Ovary (tissue), 7 donors: ENCODE measurements at regions not wholly inside any gene's neighbourhood (a gene's known extent, or its start where the extent isn't known, plus 50 kb on each side); places are given as distances from the start of the nearest gene placed in this dataset.

ENCODE experiments used
- DNase-seq, 5 donors: peaks; one replicate each; pipeline ENCODE4 v3.0.0-alpha.2; 2019 to 2020
- H3K27ac ChIP-seq, 2 donors: fragments of 200-600 bp; one replicate each; pipeline versions ENCODE4 v1.5.1 to v1.8.0; 2019 to 2022
- H3K27me3 ChIP-seq: fragments of 200-600 bp; one replicate; pipeline ENCODE4 v1.8.0; 2022
- H3K36me3 ChIP-seq: fragments of 200-600 bp; sonication (generic); one replicate; pipeline ENCODE4 v1.5.1; 2019
- H3K4me1 ChIP-seq: one replicate; pipeline ENCODE4 v1.8.1; 2013; ENCODE audit warnings: mild to moderate bottlenecking, moderate library complexity; ENCODE audit not compliant: insufficient read depth
- H3K4me3 ChIP-seq: fragments of 200-600 bp; sonication (generic); one replicate; pipeline ENCODE4 v1.5.1; 2017
- H3K9me3 ChIP-seq, 2 donors: fragments of 200-600 bp in 1 of 2; sonication (generic) in 1 of 2; one replicate each; pipeline versions ENCODE4 v1.5.1 to v1.8.1; 2013 to 2019; ENCODE audit warnings: mild to moderate bottlenecking in 1 of 2, moderate library complexity in 1 of 2
- CTCF ChIP-seq, 3 donors: fragments of 450-650 bp in 2 of 3; fragments of 200-600 bp in 1 of 3; IDR thresholded peaks; one replicate each; pipeline versions ENCODE4 v1.5.1 to v1.8.0; 2016 to 2022; ENCODE audit warnings: antibody characterized with exemption in 3 of 3, mild to moderate bottlenecking in 1 of 3
- EP300 ChIP-seq: sonication (generic); formaldehyde crosslinking; IDR thresholded peaks from one replicate; pipeline ENCODE4 v1.6.1; 2017; ENCODE audit warnings: antibody characterized with exemption
- POLR2A ChIP-seq: fragments of 450-650 bp; IDR thresholded peaks from one replicate; pipeline ENCODE4 v1.6.1; 2017; ENCODE audit warnings: antibody characterized with exemption, mild to moderate bottlenecking, moderate library complexity
- WGBS, 3 donors: extraction: QIAGEN DNeasy Blood & Tissue Kit in 1 of 3; methylation state at CpG; one replicate each; pipeline versions ENCODE4 v1.1.5 to v1.1.7; 2013 to 2017; 5-methylcytosine and 5-hydroxymethylcytosine counted together
- intact Hi-C, 4 donors: fragments of 100-400 bp; cut with DNase I; formaldehyde crosslinking; loops; one replicate each; pipeline versions ENCODE4 v1.11.0 to v1.15.1; 2022 to 2023
- donor health status: DM: no; HTN: no; CAD: no; lungs with moderate emphysema.
- donor health status: DM: no; HTN: no; CAD: no.
- donor health status: Bipolar disorder and iron deficiency.
- donor health status: DM: no; HTN: no; CAD: no.
- donor health status: DM: yes; HTN: yes; CAD: no.

- WGBS, 3 donors, result 90 to 97% (median 95%) methylated on average over 1 of the region's 1 CpG
- intact Hi-C loops, result no loop called here
- no peaks in the 10 kb centered on the region for H3K4me1 ChIP-seq
Measured at GRCh38 chr18:27668158-27668557, 483.1 kb upstream of the CHST9 start.

GRCh38 chr18:27667064-27667463, 482.0 kb upstream of the CHST9 start:
- Histone ChIP-seq H3K4me3 (no peak overlapping the region), H3K27ac (no peak overlapping the region), H3K27me3 (no peaks in the 10 kb centered on the region), H3K9me3 (no peaks in the 10 kb centered on the region), H3K36me3 (no peaks in the 10 kb centered on the region), H3K4me1 (no peaks in the 10 kb centered on the region)
- 37 to 47% (median 43%) methylated on average over 6 of the region's 6 CpGs for WGBS, 3 donors
- intact Hi-C loops, result no loop called here
- DNase-seq, result no peak
- TF ChIP-seq POLR2A (no peak), CTCF (IDR thresholded peaks at IDR 0.05) (no peak), EP300 (no peak)

More at GRCh38 chr18:27668158-27668557, 483.1 kb upstream of the CHST9 start:
- no peaks in the 10 kb centered on the region for H3K27me3 ChIP-seq
- H3K36me3 ChIP-seq, result no peaks in the 10 kb centered on the region
- no peak for DNase-seq
- TF ChIP-seq CTCF (IDR thresholded peaks at IDR 0.05) (no peak), EP300 (no peak), POLR2A (no peak)
- H3K9me3 ChIP-seq, result no peaks in the 10 kb centered on the region
- H3K4me3 ChIP-seq, result no peak overlapping the region
- no peak overlapping the region for H3K27ac ChIP-seq

- H3K9me3 ChIP-seq, result no peaks in the 10 kb centered on the region
- H3K4me1 ChIP-seq, result no peaks in the 10 kb centered on the region
- no peaks in the 10 kb centered on the region for H3K27me3 ChIP-seq
- WGBS, 3 donors, result 69 to 73% (median 70%) methylated on average over 3 of the region's 3 CpGs
- no peak overlapping the region for H3K27ac ChIP-seq
- no peak overlapping the region for H3K4me3 ChIP-seq
- H3K36me3 ChIP-seq, result no peaks in the 10 kb centered on the region
- intact Hi-C loops, result no loop called here
- DNase-seq, result no peak
- TF ChIP-seq EP300 (no peak), CTCF (IDR thresholded peaks at IDR 0.05) (no peak), POLR2A (no peak)
Measured at GRCh38 chr18:27666016-27666415, 480.9 kb upstream of the CHST9 start.

GRCh38 chr18:27665264-27665799, 480.2 kb upstream of the CHST9 start:
- H3K4me3 ChIP-seq, result no peak overlapping the region
- intact Hi-C loops, result no loop called here
- H3K9me3 ChIP-seq, result no peaks in the 10 kb centered on the region
- H3K36me3 ChIP-seq, result no peaks in the 10 kb centered on the region
- no peak for DNase-seq
- 59 to 67% (median 63%) methylated on average over 5 of the region's 5 CpGs for WGBS, 3 donors
- H3K27ac ChIP-seq, result no peak overlapping the region
- TF ChIP-seq POLR2A (no peak), CTCF (IDR thresholded peaks at IDR 0.05) (no peak), EP300 (no peak)
- H3K27me3 ChIP-seq, result no peaks in the 10 kb centered on the region
- H3K4me1 ChIP-seq, result no peaks in the 10 kb centered on the region
